ENCODE measurements at regions not wholly inside any gene's neighbourhood (a gene's known extent, or its start where the extent isn't known, plus 50 kb on each side); places are given as distances from the start of the nearest gene placed in this dataset.

GRCh38 chr6:115216835-115217234 is 843.9 kb downstream of the FRK start:
- no peak for DNase-seq
- 0 out of 2 replicates have a peak, but pooled peaks cover 8% of the 10 kb centered on the region for H3K9me3 ChIP-seq

GRCh38 chr6:115214283-115214682 is 846.4 kb downstream of the FRK start:
- DNase-seq: no peak

More at GRCh38 chr6:115216835-115217234, 843.9 kb downstream of the FRK start:
- POLR2A ChIA-PET: no interaction called here
- Histone ChIP-seq H3K36me3 (replicated peaks in 1 of 2; ENCODE audit: control insufficient read depth in 1 of 2, insufficient read depth in 2 of 2, low read length in 1 of 2) (no peaks in the 10 kb centered on the region), H3K9me2 (0 out of 2 replicates have a peak, but pooled peaks cover 3% of the 10 kb centered on the region), H3K4me2 (no peak overlapping the region), H4K20me1 (ENCODE audit: insufficient read depth) (no peaks in the 10 kb centered on the region), H3K27me3 (ENCODE audit: insufficient read depth) (no peaks in the 10 kb centered on the region), H3K27ac (ENCODE audit: low read depth in 2 of 2, low read length in 1 of 2) (no peak overlapping the region), H3K4me1 (ENCODE audit: control insufficient read depth in 1 of 2, insufficient read depth in 2 of 2, low read depth in 1 of 2, low read length in 1 of 2) (no peaks in the 10 kb centered on the region), H3F3A (replicated peaks; ENCODE audit: insufficient read depth) (no peaks in the 10 kb centered on the region), H3K79me2 (ENCODE audit: insufficient read depth) (no peaks in the 10 kb centered on the region), H3K4me3 (ENCODE audit: low read depth in 2 of 2, low read length in 1 of 2) (no peak overlapping the region), H3K9ac (no peak overlapping the region), H2AFZ (ENCODE audit: low read depth) (no peak overlapping the region)
- CTCF ChIA-PET: no interaction called here
- 47% methylated on average over 5 of the region's 5 CpGs for WGBS (ENCODE audit: low lambda C conversion rate)
- no peak for TF ChIP-seq USF2 (IDR thresholded peaks at IDR 0.05; ENCODE audit: borderline replicate concordance, low read depth, low read length)
- TF ChIP-seq EZH2phosphoT487 (IDR thresholded peaks at IDR 0.05; ENCODE audit: borderline replicate concordance, low read depth): no peak
- no peak for TF ChIP-seq RFX5 (IDR thresholded peaks at IDR 0.05; ENCODE audit: low read length)
- TF ChIP-seq SMC3 (IDR thresholded peaks at IDR 0.05; ENCODE audit: low read depth, low read length): no peak
- no peak for TF ChIP-seq YY1 (IDR thresholded peaks at IDR 0.05; ENCODE audit: low read depth)
- TF ChIP-seq RAD21 (IDR thresholded peaks at IDR 0.05; ENCODE audit: low read length): no peak
- no peak for TF ChIP-seq MEF2A (IDR thresholded peaks at IDR 0.05; ENCODE audit: borderline replicate concordance, low read depth)
- TF ChIP-seq RXRA (IDR thresholded peaks at IDR 0.05; ENCODE audit: borderline replicate concordance, low read depth): no peak
- TF ChIP-seq TCF12 (IDR thresholded peaks at IDR 0.05): no peak
- TF ChIP-seq EP300 (IDR thresholded peaks at IDR 0.05; ENCODE audit: borderline replicate concordance in 1 of 2, low read depth in 1 of 2, low read length in 1 of 2): no peak
- TF ChIP-seq JUND (IDR thresholded peaks at IDR 0.05): no peak
- no peak for TF ChIP-seq TAF1 (IDR thresholded peaks at IDR 0.05; ENCODE audit: borderline replicate concordance, low read depth, low read length)
- no peak for TF ChIP-seq GATA2 (CRISPR knock-in tag; IDR thresholded peaks at IDR 0.05)
- TF ChIP-seq TEAD4 (IDR thresholded peaks at IDR 0.05; ENCODE audit: borderline replicate concordance, insufficient read depth): no peak
- TF ChIP-seq GABPA (IDR thresholded peaks at IDR 0.05; ENCODE audit: low read depth): no peak
- TF ChIP-seq USF1 (IDR thresholded peaks at IDR 0.05; ENCODE audit: borderline replicate concordance, low read depth): no peak
- TF ChIP-seq RCOR1 (IDR thresholded peaks at IDR 0.05; ENCODE audit: low read length): no peak
- TF ChIP-seq SIN3A (IDR thresholded peaks at IDR 0.05; ENCODE audit: borderline replicate concordance, low read depth, low read length): no peak
- TF ChIP-seq NRF1 (IDR thresholded peaks at IDR 0.05; ENCODE audit: low read depth, low read length): no peak

More at GRCh38 chr6:115214283-115214682, 846.4 kb downstream of the FRK start:
- 0 out of 2 replicates have a peak, but pooled peaks cover 3% of the 10 kb centered on the region for H3K9me2 ChIP-seq
- no peaks in the 10 kb centered on the region for H3K79me2 ChIP-seq (ENCODE audit: insufficient read depth)
- H3K4me1 ChIP-seq (ENCODE audit: control insufficient read depth in 1 of 2, insufficient read depth in 2 of 2, low read depth in 1 of 2, low read length in 1 of 2): no peaks in the 10 kb centered on the region
- no peaks in the 10 kb centered on the region for H3K27me3 ChIP-seq (ENCODE audit: insufficient read depth)
- no peaks in the 10 kb centered on the region for H4K20me1 ChIP-seq (ENCODE audit: insufficient read depth)
- no peak overlapping the region for H3K4me3 ChIP-seq (ENCODE audit: low read depth in 2 of 2, low read length in 1 of 2)
- 0% methylated on average over 1 of the region's 1 CpG for WGBS (ENCODE audit: low lambda C conversion rate)
- no peak overlapping the region for H3K9ac ChIP-seq
- no peaks in the 10 kb centered on the region for H3K36me3 ChIP-seq (replicated peaks in 1 of 2; ENCODE audit: control insufficient read depth in 1 of 2, insufficient read depth in 2 of 2, low read length in 1 of 2)
- no peak overlapping the region for H2AFZ ChIP-seq (ENCODE audit: low read depth)
- no peaks in the 10 kb centered on the region for H3F3A ChIP-seq (replicated peaks; ENCODE audit: insufficient read depth)
- CTCF ChIA-PET: no interaction called here
- POLR2A ChIA-PET: no interaction called here
- no peak for TF ChIP-seq GATA2 (CRISPR knock-in tag; IDR thresholded peaks at IDR 0.05)
- TF ChIP-seq GABPA (IDR thresholded peaks at IDR 0.05; ENCODE audit: low read depth): no peak
- TF ChIP-seq MAX (IDR thresholded peaks at IDR 0.05; ENCODE audit: low read depth): no peak
- TF ChIP-seq CHD2 (IDR thresholded peaks at IDR 0.05; ENCODE audit: low read length, partially characterized antibody): no peak
- no peak for TF ChIP-seq SIN3A (IDR thresholded peaks at IDR 0.05; ENCODE audit: borderline replicate concordance, low read depth, low read length)
- TF ChIP-seq FOSL2 (IDR thresholded peaks at IDR 0.05; ENCODE audit: borderline replicate concordance, low read depth): no peak
- H3K9me3 ChIP-seq: 0 out of 2 replicates have a peak, but pooled peaks cover 8% of the 10 kb centered on the region
- H3K4me2 ChIP-seq: no peak overlapping the region
- no peak overlapping the region for H3K27ac ChIP-seq (ENCODE audit: low read depth in 2 of 2, low read length in 1 of 2)

All from SK-N-SH (cell line).